ENCODE measurements at regions not wholly inside any gene's neighbourhood (a gene's known extent, or its start where the extent isn't known, plus 50 kb on each side); places are given as distances from the start of the nearest gene placed in this dataset.
"Not testable (repeated sequence)": the region's sequence is repeated elsewhere in the genome, so short reads cannot be mapped to it uniquely, and the experiment has no call there.

DNA sequence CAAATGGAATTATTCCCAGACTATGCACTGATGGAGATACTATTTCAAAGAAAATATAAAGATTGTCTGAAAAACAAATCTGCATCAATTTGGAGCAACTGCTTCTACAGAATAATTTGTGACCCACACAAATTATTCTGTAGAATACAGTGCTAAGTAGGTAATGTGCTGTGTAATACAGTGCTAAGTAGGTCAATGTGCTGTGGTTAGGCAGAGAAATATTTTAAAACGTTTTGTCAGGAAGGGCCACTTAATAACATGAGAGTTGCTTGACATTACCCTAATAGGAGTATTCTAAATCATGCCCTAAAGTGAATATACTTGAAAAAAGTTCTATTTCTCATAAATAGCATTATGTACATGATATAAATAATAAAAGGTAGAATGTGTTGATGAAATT lies 116.5 kb upstream of the KCND2 start:
- no peak for DNase-seq

DNA sequence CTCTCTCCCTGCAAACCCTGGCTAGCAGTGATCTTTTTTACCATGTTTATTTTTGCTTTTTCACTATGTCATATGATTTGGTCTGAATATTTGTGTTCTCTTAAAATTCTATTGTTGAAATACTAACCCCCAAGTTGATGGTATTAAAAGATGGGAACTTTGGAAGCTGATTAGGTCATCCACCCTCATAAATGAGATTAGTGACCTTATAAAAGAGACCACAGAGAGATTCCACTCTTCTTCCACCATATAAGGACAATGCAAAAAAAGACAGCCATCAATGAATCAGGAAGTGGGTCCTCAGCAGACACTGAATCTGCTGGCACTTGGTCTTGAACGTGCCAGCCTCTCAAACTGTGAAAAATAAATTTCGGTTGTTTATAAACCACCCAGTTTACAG lies 112.8 kb upstream of the KCND2 start:
- DNase-seq = no peak

- DNase-seq = no peak
Measured at GRCh38 chr7:120163449-120163848, 109.5 kb upstream of the KCND2 start.

DNA sequence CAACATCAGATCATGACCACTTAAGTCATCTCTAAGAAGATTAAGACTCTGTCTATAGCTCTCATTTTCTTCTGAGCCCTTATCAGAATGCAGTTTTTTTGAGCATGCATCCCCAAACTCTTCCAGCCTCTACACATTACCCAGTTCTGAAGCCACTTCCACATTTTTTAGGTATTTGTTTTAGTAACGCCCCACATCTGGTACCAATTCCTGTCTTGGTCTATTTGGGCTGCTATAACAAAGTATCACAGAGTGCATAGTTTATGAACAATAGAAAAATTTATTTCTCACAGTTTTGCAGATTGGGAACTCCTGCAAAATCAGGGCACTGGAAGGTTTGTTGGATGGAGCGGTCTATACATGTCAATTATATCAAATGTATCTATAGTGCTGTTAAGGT lies 107.7 kb upstream of the KCND2 start:
- DNase-seq = no peak

DNA sequence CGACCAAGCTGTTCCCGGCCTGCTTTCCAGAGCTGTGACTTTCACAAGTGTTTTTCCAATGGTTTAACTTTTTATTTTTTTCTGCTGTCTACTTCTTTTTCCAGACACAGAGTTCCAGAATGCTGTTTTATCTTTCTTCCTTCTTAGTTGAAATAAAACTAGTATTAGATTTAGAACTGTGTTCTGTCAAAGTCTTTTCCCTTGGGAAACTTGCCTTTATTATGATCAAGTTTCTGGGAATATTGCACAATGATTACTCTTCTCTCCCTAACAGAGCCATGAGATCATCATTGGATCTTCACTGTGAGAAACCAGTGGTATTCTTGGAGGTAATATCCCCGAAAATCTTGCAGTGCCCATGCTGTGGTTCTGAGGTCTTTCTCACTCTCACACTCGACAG lies 104.9 kb upstream of the KCND2 start:
- DNase-seq = no peak

DNA sequence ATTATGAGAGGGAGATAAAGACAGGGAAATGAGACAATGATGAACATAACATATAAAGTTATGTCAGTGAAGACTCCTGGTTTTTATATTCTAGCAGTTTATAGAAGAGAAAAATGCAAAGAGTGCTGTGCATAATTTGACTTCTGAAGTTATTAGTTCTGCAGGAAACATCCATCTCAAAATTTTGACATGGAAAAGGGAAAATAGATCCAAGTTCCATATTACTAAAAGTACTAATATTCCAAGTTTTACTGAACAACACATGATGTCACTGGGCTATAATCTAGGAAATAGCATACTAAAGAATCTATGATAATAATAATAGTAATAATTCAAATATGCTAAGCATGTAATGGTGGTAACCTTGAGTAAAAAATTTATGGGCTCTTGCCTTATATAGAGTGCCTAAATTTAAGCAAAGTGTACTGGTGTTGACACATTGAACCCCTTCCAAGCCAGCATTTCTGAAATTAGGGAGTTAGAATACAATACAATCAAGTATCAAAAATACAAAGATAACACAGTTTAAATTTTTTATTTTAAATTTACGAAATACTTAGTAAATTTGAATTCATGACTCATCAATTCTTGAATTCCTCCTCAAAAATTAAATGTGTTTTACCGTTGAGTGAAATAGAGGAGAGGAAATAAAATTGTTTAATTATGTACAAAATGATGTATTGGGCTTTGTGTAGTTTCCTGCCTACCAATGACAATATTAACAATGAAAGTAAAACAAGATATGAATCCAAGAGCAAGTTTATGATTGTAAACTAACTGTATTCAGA lies 102.8 kb upstream of the KCND2 start:
- no peak for DNase-seq

DNA sequence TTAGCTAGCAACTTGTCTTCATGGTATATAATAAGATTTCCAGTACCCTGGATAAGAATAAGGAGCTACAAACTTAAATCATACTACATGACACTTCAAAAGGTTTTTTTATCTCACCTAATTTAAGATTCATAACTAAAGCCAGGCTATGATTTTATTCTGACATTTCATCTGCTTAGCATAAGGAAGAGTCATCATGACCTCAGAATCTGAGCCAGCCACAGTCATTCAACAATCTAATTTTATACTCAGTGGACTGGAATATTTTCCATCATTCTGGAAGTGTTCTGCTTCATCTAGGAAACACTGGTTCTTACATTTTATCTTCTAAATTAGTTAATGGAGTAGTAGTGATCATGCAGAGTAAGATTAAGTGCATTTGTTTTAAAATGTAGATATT lies 102.1 kb upstream of the KCND2 start:
- no peak for DNase-seq

DNA sequence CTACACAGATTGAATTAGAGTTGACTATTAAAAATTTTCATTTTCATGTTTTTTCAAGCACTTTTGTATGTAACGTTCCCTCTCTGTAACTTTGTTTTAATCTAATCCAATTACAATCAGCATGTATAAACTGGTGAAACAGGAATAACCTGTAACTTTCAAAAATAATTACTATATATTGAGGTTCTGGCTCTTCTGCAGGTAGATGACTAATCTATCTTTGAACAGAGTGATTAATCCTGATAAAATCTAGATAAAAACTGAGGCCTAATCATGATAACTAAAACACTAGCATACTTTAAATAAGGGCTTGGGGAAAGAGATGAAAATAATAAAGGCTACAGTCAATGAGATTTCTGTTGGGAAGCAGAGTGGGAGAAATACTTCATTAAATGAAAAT lies 101.6 kb upstream of the KCND2 start:
- no peak for DNase-seq

DNA sequence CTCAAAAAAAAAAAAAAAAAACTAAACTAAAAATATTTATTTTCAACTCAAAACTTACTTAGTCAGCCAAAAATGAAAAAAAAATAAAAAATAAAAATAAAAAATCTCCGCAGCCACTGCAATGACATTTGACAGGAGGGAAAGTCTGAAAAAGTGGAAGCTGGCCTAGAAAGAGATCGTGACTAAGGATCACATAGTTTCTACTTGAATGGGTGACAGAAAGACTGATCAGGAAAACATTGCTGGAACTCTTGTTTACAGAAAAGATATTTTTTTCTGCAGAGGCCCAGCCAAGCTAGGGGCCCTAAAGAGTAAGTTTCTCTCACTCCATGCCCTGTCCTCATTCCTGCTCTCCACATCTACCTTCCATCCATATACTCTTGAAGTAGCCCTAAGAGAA lies 92.8 kb upstream of the KCND2 start:
- no peak for DNase-seq

DNA sequence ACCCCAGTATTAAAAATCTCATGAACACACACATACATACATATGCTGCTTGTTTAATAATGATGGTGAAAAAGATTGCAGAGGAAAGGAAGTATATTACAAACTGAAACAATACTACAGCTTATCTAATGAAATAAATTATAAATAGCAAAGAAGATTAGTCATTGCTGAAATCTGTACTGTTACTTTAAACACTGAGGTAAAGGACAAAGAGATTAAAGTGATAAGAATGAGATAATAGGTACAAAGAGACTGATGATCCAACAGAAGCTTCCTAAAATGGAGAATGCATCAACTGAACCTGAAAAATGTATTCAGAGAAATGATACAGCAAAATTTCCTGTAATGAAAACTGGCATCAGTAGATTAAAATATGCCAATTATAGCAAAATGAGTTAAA lies 91.5 kb upstream of the KCND2 start:
- no peak for DNase-seq

- DNase-seq = no peak
Measured at GRCh38 chr7:120184866-120185265, 88.1 kb upstream of the KCND2 start.

DNA sequence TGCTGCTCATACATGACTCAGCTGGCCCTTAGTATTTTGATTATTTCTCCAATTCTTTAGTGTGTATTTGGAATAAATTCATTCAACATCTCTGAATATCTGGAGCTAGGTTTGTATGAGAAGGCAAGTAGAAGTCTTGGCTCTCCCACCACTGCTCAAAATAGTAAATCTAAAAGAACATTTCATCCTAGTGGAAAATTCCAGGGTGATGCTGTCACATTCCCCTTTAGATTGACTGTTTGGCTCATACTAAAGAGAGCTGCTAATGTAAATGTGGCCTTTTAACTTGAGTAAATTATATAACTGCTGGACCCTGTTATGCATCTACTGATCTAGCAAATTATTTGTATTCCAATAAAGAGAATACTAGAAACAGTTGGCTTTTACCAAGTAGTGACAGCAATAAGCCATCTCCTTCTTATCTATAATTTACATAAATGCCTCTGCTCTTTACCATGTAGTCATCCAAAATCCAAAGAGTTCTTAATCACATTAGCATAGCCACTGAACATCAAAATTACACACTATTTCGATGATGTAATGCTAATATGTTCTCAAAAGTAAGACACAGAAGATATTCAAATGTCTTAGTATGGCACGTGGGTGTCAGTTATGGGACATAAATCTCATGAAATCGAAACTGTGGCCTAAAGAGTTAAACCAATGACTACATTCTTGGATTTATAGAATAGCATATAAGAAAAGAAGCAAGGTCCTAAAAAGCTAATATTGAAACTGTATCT lies 86.9 kb upstream of the KCND2 start:
- no peak for DNase-seq

GRCh38 chr7:120186688-120187087 lies 86.3 kb upstream of the KCND2 start:
- DNase-seq = no peak

GRCh38 chr7:120189623-120190022 lies 83.4 kb upstream of the KCND2 start:
- no peak for DNase-seq

DNA sequence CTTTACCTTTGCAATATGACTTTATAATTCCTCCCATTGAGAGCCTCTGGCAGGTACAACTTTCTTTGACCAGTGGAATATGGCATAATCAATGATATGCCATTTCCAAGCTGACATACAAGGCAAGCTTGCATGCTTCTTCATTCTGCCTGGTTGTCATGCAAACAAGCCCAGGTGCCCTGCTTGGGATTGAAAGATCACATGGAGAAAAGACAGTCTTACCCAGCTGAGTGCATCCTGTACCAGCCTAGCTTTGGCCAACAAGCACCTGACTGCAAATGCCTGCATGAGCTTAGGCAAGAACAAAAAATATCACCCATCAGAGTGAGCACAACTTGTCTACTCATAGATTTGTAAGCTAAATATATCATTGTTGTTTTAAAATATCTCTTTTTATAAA lies 82.9 kb upstream of the KCND2 start:
- DNase-seq = no peak

GRCh38 chr7:120190566-120190965 lies 82.4 kb upstream of the KCND2 start:
- DNase-seq = no peak

- DNase-seq = not testable (repeated sequence)
Measured at GRCh38 chr7:120191423-120191822, 81.6 kb upstream of the KCND2 start.

- no peak for DNase-seq
Measured at GRCh38 chr7:120201290-120201689, 71.7 kb upstream of the KCND2 start.

DNA sequence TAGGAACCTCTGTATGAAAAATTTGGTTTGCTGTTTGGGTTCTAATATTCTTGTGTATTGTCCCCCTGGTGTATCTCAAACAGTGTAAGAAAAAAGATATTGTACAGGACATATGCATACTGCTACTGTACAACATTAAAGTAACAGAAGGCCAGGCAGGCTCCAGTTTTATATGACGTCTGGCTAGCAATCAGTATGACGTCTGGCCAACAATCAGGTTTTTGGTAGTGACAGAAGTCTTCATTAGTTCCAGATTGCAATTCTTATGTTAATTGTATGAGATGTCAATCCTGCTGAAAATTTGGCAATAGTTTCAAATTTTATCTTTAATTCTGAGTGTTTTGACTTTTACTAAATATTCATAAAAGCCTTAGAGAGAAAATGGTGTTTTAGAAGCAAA lies 67.9 kb upstream of the KCND2 start:
- no peak for DNase-seq

- no peak for DNase-seq
Measured at GRCh38 chr7:120207037-120207436, 65.9 kb upstream of the KCND2 start.

- no peak for DNase-seq
Measured at GRCh38 chr7:120215654-120216053, 57.3 kb upstream of the KCND2 start.

- no peak for DNase-seq
Measured at GRCh38 chr7:120216947-120217346, 56.0 kb upstream of the KCND2 start.

- no peak for DNase-seq
Measured at GRCh38 chr7:120218712-120219111, 54.3 kb upstream of the KCND2 start.

- DNase-seq = no peak
Measured at GRCh38 chr7:120221666-120222065, 51.3 kb upstream of the KCND2 start.

Data from COR-L47 (cell line).